H9 (cell line): ENCODE measurements at regions not wholly inside any gene's neighbourhood (a gene's known extent, or its start where the extent isn't known, plus 50 kb on each side); places are given as distances from the start of the nearest gene placed in this dataset.

Source experiments
- DNase-seq: peaks from one replicate; pipeline ENCODE4 v3.0.0-alpha.2; 2017
- H2AFZ ChIP-seq: one replicate; pipeline ENCODE4 v1.6.1; 2013; ENCODE audit warnings: mild to moderate bottlenecking, low read length, control low read depth, moderate library complexity
- H2AK5ac ChIP-seq: 2 replicates; pipeline ENCODE4 v1.6.1; 2013; ENCODE audit warnings: low read length, control low read depth, mixed read lengths; ENCODE audit not compliant: insufficient read length
- H2BK120ac ChIP-seq: one replicate; pipeline ENCODE4 v1.6.1; 2013; ENCODE audit warnings: low read depth, mild to moderate bottlenecking, low read length, control low read depth, inconsistent platforms; ENCODE audit not compliant: poor library complexity, severe bottlenecking
- H2BK12ac ChIP-seq: 2 replicates; pipeline ENCODE4 v1.6.1; 2013; ENCODE audit warnings: low read length, control low read depth, mixed read lengths, low read depth; ENCODE audit not compliant: insufficient read length
- H2BK15ac ChIP-seq: 2 replicates; pipeline ENCODE4 v1.6.1; 2013; ENCODE audit warnings: low read depth, low read length, control low read depth
- H2BK20ac ChIP-seq: one replicate; pipeline ENCODE4 v1.6.1; 2013; ENCODE audit warnings: low read depth, mild to moderate bottlenecking, low read length, control low read depth, inconsistent platforms; ENCODE audit not compliant: poor library complexity, severe bottlenecking
- H2BK5ac ChIP-seq: 2 replicates; pipeline ENCODE4 v1.6.1; 2013; ENCODE audit warnings: low read length, control low read depth, mixed read lengths; ENCODE audit not compliant: insufficient read length
- H3K14ac ChIP-seq: 2 replicates; pipeline ENCODE4 v1.6.1; 2013; ENCODE audit warnings: low read length, control low read depth; ENCODE audit not compliant: insufficient read depth
- H3K18ac ChIP-seq: 2 replicates; pipeline ENCODE4 v1.6.1; 2013; ENCODE audit warnings: low read depth, mild to moderate bottlenecking, mixed read lengths, low read length, control low read depth; ENCODE audit not compliant: insufficient read length
- H3K23ac ChIP-seq: 2 replicates; pipeline ENCODE4 v1.6.1; 2013; ENCODE audit warnings: low read length, control low read depth, mixed read lengths, low read depth; ENCODE audit not compliant: insufficient read length
- H3K23me2 ChIP-seq: 2 replicates; pipeline ENCODE4 v1.6.1; 2013; ENCODE audit warnings: low read depth, mild to moderate bottlenecking, mixed read lengths, low read length, control low read depth; ENCODE audit not compliant: insufficient read length, poor library complexity, severe bottlenecking
- H3K27ac ChIP-seq: 2 replicates; pipeline ENCODE4 v1.5.1; 2013; ENCODE audit warnings: low read length, control low read depth, mixed read lengths, low read depth; ENCODE audit not compliant: insufficient read length
- H3K27me3 ChIP-seq: 2 replicates; pipeline ENCODE4 v1.6.1; 2013; ENCODE audit warnings: low read length, control low read depth, inconsistent platforms; ENCODE audit not compliant: insufficient read depth
- H3K4ac ChIP-seq: 2 replicates; pipeline ENCODE4 v1.6.1; 2013; ENCODE audit warnings: low read depth, mild to moderate bottlenecking, control low read depth, inconsistent platforms, low read length, moderate library complexity
- H3K4me1 ChIP-seq: 2 replicates; pipeline ENCODE4 v1.6.1; 2013; ENCODE audit warnings: low read length, control low read depth, inconsistent platforms; ENCODE audit not compliant: insufficient read depth
- H3K4me2 ChIP-seq: 2 replicates; pipeline ENCODE4 v1.6.1; 2013; ENCODE audit warnings: low read length, control low read depth, mixed read lengths; ENCODE audit not compliant: insufficient read length, insufficient read depth
- H3K56ac ChIP-seq: 2 replicates; pipeline ENCODE4 v1.6.1; 2013; ENCODE audit warnings: low read depth, mild to moderate bottlenecking, mixed read lengths, low read length, control low read depth; ENCODE audit not compliant: insufficient read length
- H3K79me1 ChIP-seq: 2 replicates; pipeline ENCODE4 v1.6.1; 2013; ENCODE audit warnings: low read depth, mild to moderate bottlenecking, moderate library complexity, low read length, control low read depth, inconsistent platforms; ENCODE audit not compliant: insufficient read depth, poor library complexity, severe bottlenecking
- H3K79me2 ChIP-seq: 2 replicates; pipeline ENCODE4 v1.6.1; 2013; ENCODE audit warnings: low read length, control low read depth, inconsistent platforms; ENCODE audit not compliant: insufficient read depth
- H3K9ac ChIP-seq: 2 replicates; pipeline ENCODE4 v1.6.1; 2013; ENCODE audit warnings: low read length, control low read depth, mixed read lengths; ENCODE audit not compliant: insufficient read length; ENCODE audit errors: extremely low read depth
- H3K9me3 ChIP-seq: one replicate; pipeline ENCODE4 v1.6.1; 2013; ENCODE audit warnings: low read depth, low read length, inconsistent platforms; ENCODE audit not compliant: control insufficient read depth
- H3T11ph ChIP-seq: one replicate; pipeline ENCODE4 v1.6.1; 2013; ENCODE audit warnings: mild to moderate bottlenecking, low read length, control low read depth, inconsistent platforms
- H4K20me1 ChIP-seq: one replicate; pipeline ENCODE4 v1.6.1; 2013; ENCODE audit not compliant: control insufficient read depth, insufficient read length, insufficient read depth
- H4K5ac ChIP-seq: 2 replicates; pipeline ENCODE4 v1.6.1; 2013; ENCODE audit warnings: low read depth, mild to moderate bottlenecking, mixed read lengths, low read length, control low read depth; ENCODE audit not compliant: insufficient read length
- H4K8ac ChIP-seq: replicated peaks from 2 replicates; pipeline ENCODE4 v1.6.1; 2013; ENCODE audit warnings: low read length, control low read depth, mixed read lengths, low read depth; ENCODE audit not compliant: insufficient read length
- H4K91ac ChIP-seq: 2 replicates; pipeline ENCODE4 v1.6.1; 2013; ENCODE audit warnings: low read depth, mild to moderate bottlenecking, moderate library complexity, mixed read lengths, low read length, control low read depth; ENCODE audit not compliant: insufficient read length
- H3K27ac Mint-ChIP-seq, 3 experiments: 2 replicates in 2 of 3; 3 replicates in 1 of 3; pipeline ENCODE4 v1.8.0; 2020 to 2021; ENCODE audit warnings: mixed read lengths in 3 of 3, mild to moderate bottlenecking in 1 of 3, moderate library complexity in 1 of 3
- H3K27me3 Mint-ChIP-seq: 2 replicates; pipeline ENCODE4 v1.8.0; 2021; ENCODE audit warnings: low read depth, mild to moderate bottlenecking, moderate library complexity, mixed read lengths
- H3K36me3 Mint-ChIP-seq, 3 experiments: 2 replicates in 2 of 3; 3 replicates in 1 of 3; pipeline ENCODE4 v1.8.0; 2020 to 2021; ENCODE audit warnings: low read depth in 3 of 3, mixed read lengths in 3 of 3; ENCODE audit not compliant: insufficient read depth in 1 of 3
- H3K4me1 Mint-ChIP-seq, 2 experiments: 2 replicates each; pipeline ENCODE4 v1.8.0; 2020; ENCODE audit warnings: mixed read lengths in 2 of 2
- H3K4me3 Mint-ChIP-seq, 2 experiments: 2 replicates in 1 of 2; 3 replicates in 1 of 2; pipeline ENCODE4 v1.8.0; 2020 to 2021; ENCODE audit warnings: mild to moderate bottlenecking in 2 of 2, mixed read lengths in 2 of 2, moderate library complexity in 1 of 2
- H3K9me3 Mint-ChIP-seq, 2 experiments: 2 replicates in 1 of 2; 3 replicates in 1 of 2; pipeline ENCODE4 v1.8.0; 2020; ENCODE audit warnings: mild to moderate bottlenecking in 2 of 2, mixed read lengths in 2 of 2, moderate library complexity in 1 of 2
- WGBS: extraction: QIAGEN DNeasy Blood & Tissue Kit; methylation state at CpG from one replicate; pipeline ENCODE4 v1.1.7; 2013; ENCODE audit warnings: missing lambda C conversion rate, low lambda C conversion rate, mixed read lengths; ENCODE audit not compliant: insufficient read length; ENCODE audit errors: extremely low coverage; 5-methylcytosine and 5-hydroxymethylcytosine counted together
- TF ChIP-seq, protein P1 (sequence below): fragments of 200-600 bp; sonication (generic); conservative IDR thresholded peaks from 3 replicates; pipeline ENCODE4 v1.8.0; 2021; ENCODE audit warnings: antibody characterized with exemption, mild to moderate bottlenecking

DNA sequence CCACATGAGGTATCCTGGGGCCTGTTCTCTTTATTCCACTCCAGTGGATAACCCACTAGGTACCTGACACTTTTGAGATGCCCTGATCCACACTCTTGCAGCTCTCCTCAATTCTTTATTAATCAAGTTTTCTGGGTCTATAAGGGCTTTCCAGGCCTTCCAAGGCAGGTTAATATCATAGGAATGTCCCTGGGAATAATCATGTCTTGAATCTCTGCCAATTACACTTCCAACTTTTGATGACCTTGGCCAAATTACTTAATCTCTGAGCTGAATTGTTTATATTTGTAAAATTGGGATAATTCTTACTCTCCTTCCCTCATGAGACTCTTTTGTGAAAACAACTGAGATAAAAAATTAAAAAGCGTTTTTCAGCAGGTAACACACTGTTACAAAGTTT is 881.7 kb downstream of the MCTP2 start:
- TF ChIP-seq, protein P1, sequence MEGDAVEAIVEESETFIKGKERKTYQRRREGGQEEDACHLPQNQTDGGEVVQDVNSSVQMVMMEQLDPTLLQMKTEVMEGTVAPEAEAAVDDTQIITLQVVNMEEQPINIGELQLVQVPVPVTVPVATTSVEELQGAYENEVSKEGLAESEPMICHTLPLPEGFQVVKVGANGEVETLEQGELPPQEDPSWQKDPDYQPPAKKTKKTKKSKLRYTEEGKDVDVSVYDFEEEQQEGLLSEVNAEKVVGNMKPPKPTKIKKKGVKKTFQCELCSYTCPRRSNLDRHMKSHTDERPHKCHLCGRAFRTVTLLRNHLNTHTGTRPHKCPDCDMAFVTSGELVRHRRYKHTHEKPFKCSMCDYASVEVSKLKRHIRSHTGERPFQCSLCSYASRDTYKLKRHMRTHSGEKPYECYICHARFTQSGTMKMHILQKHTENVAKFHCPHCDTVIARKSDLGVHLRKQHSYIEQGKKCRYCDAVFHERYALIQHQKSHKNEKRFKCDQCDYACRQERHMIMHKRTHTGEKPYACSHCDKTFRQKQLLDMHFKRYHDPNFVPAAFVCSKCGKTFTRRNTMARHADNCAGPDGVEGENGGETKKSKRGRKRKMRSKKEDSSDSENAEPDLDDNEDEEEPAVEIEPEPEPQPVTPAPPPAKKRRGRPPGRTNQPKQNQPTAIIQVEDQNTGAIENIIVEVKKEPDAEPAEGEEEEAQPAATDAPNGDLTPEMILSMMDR, result no peak
- Histone ChIP-seq H3K23ac (no peak overlapping the region), H2BK12ac (no peak overlapping the region), H3K14ac (no peak overlapping the region), H3K4me2 (no peak overlapping the region), H3K9me3 (no peaks in the 10 kb centered on the region), H3K4ac (no peak overlapping the region), H2AFZ (no peak overlapping the region), H3K79me2 (no peaks in the 10 kb centered on the region), H3K9ac (no peak overlapping the region), H4K91ac (no peak overlapping the region), H3K27me3 (no peaks in the 10 kb centered on the region), H3K56ac (no peak overlapping the region), H3K79me1 (no peaks in the 10 kb centered on the region), H2BK20ac (no peak overlapping the region), H2BK15ac (no peak overlapping the region), H4K20me1 (no peaks in the 10 kb centered on the region), H3K18ac (no peak overlapping the region), H2BK120ac (no peak overlapping the region), H4K5ac (no peak overlapping the region), H3K27ac (no peak overlapping the region), H2BK5ac (no peak overlapping the region), H3K4me1 (no peaks in the 10 kb centered on the region), H3K23me2 (no peaks in the 10 kb centered on the region), H2AK5ac (no peak overlapping the region), H3T11ph (no peak overlapping the region), H4K8ac (no peak overlapping the region)
- Mint-ChIP-seq H3K4me3 (no peak overlapping the region), H3K9me3 (peaks cover 4 to 11% of the 10 kb centered on the region in 2 experiments; a peak in 4 of 5 replicates), H3K27me3 (no peaks in the 10 kb centered on the region), H3K36me3 (no peaks in the 10 kb centered on the region; a peak in 1 of 7 replicates), H3K27ac (no peak overlapping the region), H3K4me1 (peaks cover 0 to 3% of the 10 kb centered on the region in 2 experiments; a peak in 1 of 4 replicates)
- no CpG with 5 or more reads among the region's 1 CpG for WGBS
- no peak for DNase-seq
